Progenitor cell of endocrine pancreas (in vitro differentiated cells): ENCODE measurements at regions not wholly inside any gene's neighbourhood (a gene's known extent, or its start where the extent isn't known, plus 50 kb on each side); places are given as distances from the start of the nearest gene placed in this dataset.

Experiments used
- DNase-seq: peaks from one replicate; pipeline ENCODE4 v3.0.0; 2021; ENCODE audit warnings: low spot score; ENCODE audit not compliant: unreplicated experiment
- H3K27ac Mint-ChIP-seq: 2 replicates; pipeline ENCODE4 v1.8.0; 2021; ENCODE audit warnings: mild to moderate bottlenecking, moderate library complexity, mixed read lengths
- H3K27me3 Mint-ChIP-seq: 2 replicates; pipeline ENCODE4 v1.8.0; 2021; ENCODE audit warnings: mixed read lengths
- H3K36me3 Mint-ChIP-seq: 2 replicates; pipeline ENCODE4 v1.8.0; 2022; ENCODE audit warnings: mixed read lengths; ENCODE audit not compliant: insufficient read depth
- H3K4me1 Mint-ChIP-seq: 2 replicates; pipeline ENCODE4 v1.8.0; 2021; ENCODE audit warnings: low read depth, mixed read lengths
- H3K4me3 Mint-ChIP-seq: 2 replicates; pipeline ENCODE4 v1.8.0; 2021; ENCODE audit warnings: low read depth, mild to moderate bottlenecking, moderate library complexity, mixed read lengths
- H3K9me3 Mint-ChIP-seq: 2 replicates; pipeline ENCODE4 v1.8.0; 2021; ENCODE audit warnings: low read depth, mixed read lengths
- TF ChIP-seq, protein P1 (sequence below): fragments of 200-600 bp; sonication (generic); IDR thresholded peaks from one replicate; pipeline ENCODE4 v1.5.0; 2021; ENCODE audit warnings: antibody characterized with exemption, mild to moderate bottlenecking; ENCODE audit not compliant: unreplicated experiment

GRCh38 chr5:97846643-97847042, 663.6 kb upstream of the RIOK2 start:
- H3K4me1 Mint-ChIP-seq: no peaks in the 10 kb centered on the region
- TF ChIP-seq, protein P1, sequence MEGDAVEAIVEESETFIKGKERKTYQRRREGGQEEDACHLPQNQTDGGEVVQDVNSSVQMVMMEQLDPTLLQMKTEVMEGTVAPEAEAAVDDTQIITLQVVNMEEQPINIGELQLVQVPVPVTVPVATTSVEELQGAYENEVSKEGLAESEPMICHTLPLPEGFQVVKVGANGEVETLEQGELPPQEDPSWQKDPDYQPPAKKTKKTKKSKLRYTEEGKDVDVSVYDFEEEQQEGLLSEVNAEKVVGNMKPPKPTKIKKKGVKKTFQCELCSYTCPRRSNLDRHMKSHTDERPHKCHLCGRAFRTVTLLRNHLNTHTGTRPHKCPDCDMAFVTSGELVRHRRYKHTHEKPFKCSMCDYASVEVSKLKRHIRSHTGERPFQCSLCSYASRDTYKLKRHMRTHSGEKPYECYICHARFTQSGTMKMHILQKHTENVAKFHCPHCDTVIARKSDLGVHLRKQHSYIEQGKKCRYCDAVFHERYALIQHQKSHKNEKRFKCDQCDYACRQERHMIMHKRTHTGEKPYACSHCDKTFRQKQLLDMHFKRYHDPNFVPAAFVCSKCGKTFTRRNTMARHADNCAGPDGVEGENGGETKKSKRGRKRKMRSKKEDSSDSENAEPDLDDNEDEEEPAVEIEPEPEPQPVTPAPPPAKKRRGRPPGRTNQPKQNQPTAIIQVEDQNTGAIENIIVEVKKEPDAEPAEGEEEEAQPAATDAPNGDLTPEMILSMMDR: no peak
- no peak overlapping the region for H3K4me3 Mint-ChIP-seq
- no peaks in the 10 kb centered on the region for H3K9me3 Mint-ChIP-seq
- H3K27ac Mint-ChIP-seq: no peak overlapping the region
- no peak for DNase-seq
- no peaks in the 10 kb centered on the region for H3K27me3 Mint-ChIP-seq
- no peaks in the 10 kb centered on the region for H3K36me3 Mint-ChIP-seq

DNA sequence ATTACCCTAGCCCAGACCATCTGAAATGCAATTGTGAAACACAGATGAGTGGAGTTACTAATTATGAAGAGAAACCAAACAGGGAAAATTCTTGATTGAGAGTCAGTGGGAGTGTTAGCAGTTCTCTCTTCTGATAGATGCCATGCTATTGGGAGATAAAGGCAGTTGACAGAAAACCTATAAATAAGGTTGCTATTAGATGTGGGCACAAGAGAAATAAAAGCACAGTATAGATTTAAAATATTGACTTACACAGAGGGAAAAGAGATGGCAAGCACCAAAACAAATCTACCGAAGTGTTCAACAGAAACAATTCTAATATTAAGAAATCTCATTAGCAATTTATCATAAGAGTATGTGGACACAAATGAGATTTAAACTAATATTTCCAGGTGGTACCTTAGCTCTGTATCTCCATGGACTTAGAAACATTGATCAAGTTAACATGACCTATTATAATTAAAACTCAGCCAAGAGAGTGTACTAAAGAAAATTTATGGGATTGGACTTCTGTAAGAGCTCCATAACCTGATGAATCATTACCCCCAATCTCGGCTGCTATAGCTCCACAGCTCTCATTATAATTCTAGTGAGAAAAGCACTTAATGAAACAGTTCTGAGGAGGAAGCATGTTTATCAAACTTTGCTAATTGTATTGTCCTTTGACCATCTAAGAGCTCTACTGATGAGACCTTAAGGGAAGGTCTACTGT, 665.0 kb upstream of the RIOK2 start:
- TF ChIP-seq, protein P1: no peak
- Mint-ChIP-seq H3K27ac (no peak overlapping the region), H3K4me1 (no peaks in the 10 kb centered on the region), H3K36me3 (no peaks in the 10 kb centered on the region), H3K4me3 (no peak overlapping the region), H3K9me3 (no peaks in the 10 kb centered on the region), H3K27me3 (no peaks in the 10 kb centered on the region)
- no peak for DNase-seq

GRCh38 chr5:97851036-97851435, 668.0 kb upstream of the RIOK2 start:
- no peaks in the 10 kb centered on the region for H3K4me1 Mint-ChIP-seq
- H3K27me3 Mint-ChIP-seq: no peaks in the 10 kb centered on the region
- H3K27ac Mint-ChIP-seq: no peak overlapping the region
- TF ChIP-seq, protein P1: no peak
- no peaks in the 10 kb centered on the region for H3K36me3 Mint-ChIP-seq
- H3K4me3 Mint-ChIP-seq: no peak overlapping the region
- peaks cover 3% of the 10 kb centered on the region for H3K9me3 Mint-ChIP-seq
- DNase-seq: no peak

- Mint-ChIP-seq H3K27me3 (no peaks in the 10 kb centered on the region), H3K4me1 (no peaks in the 10 kb centered on the region), H3K9me3 (peaks cover 12% of the 10 kb centered on the region), H3K27ac (no peak overlapping the region), H3K4me3 (no peak overlapping the region), H3K36me3 (no peaks in the 10 kb centered on the region)
- DNase-seq: no peak
- TF ChIP-seq, protein P1: no peak
Measured at GRCh38 chr5:97854871-97855762, 672.1 kb upstream of the RIOK2 start.

DNA sequence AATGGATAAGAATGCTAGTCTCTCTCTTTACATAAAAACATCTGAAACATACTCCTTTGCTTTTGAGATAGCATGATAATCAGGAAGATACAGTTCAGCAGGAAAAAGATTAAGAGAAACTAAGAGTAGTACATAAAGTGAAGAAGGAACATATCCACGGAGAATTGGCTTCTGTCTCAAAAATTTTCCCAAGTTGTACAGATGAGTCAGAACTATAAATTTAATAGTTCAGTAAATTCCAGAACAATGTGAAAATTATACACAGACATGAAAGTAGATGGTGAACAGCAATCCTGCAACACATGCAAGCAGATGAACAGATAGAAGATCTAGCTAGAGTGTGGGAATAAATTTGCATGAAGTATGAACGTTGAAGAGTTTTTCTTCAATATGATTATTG, 691.4 kb upstream of the RIOK2 start:
- no peaks in the 10 kb centered on the region for H3K36me3 Mint-ChIP-seq
- DNase-seq: no peak
- no peaks in the 10 kb centered on the region for H3K4me1 Mint-ChIP-seq
- no peaks in the 10 kb centered on the region for H3K27me3 Mint-ChIP-seq
- no peak overlapping the region for H3K4me3 Mint-ChIP-seq
- H3K9me3 Mint-ChIP-seq: peaks cover 2% of the 10 kb centered on the region
- H3K27ac Mint-ChIP-seq: no peak overlapping the region
- TF ChIP-seq, protein P1: no peak
